H1 (cell line): ENCODE measurements at regions not wholly inside any gene's neighbourhood (a gene's known extent, or its start where the extent isn't known, plus 50 kb on each side); places are given as distances from the start of the nearest gene placed in this dataset.

Experiments
- CTCF ChIA-PET: fragments of 300-600 bp; sonication (Branson Sonifier 250); formaldehyde crosslinking; loops from one replicate; lab custom pipeline; 2021; ENCODE audit not compliant: partially characterized antibody; lab: Charles Lee
- POLR2A ChIA-PET: fragments of 300-600 bp; sonication (Branson Sonifier 250); formaldehyde crosslinking; loops from one replicate; lab custom pipeline; 2021; ENCODE audit warnings: inconsistent platforms; ENCODE audit not compliant: partially characterized antibody; lab: Charles Lee
- DNase-seq, 2 experiments: peaks; one replicate each; pipeline versions ENCODE4 v3.0.0 to v3.0.0-alpha.2; 2010 to 2022; ENCODE audit warnings: low spot score in 2 of 2, low read depth in 1 of 2, mixed read lengths in 1 of 2
- FAIRE-seq: peaks from 2 replicates; lab custom pipeline; 2011; peaks lifted over from hg19 to GRCh38; lab: Jason Lieb, UNC
- H2AFZ ChIP-seq: 2 replicates; pipeline ENCODE4 v1.8.1; 2012; ENCODE audit warnings: low read length, inconsistent platforms
- H2AK5ac ChIP-seq: 2 replicates; pipeline ENCODE4 v1.6.1; 2013; ENCODE audit warnings: low read depth, low read length
- H2BK120ac ChIP-seq: replicated peaks from 2 replicates; pipeline ENCODE3; 2013; ENCODE audit warnings: low read depth, low read length, inconsistent platforms
- H2BK12ac ChIP-seq: 2 replicates; pipeline ENCODE4 v1.6.1; 2013; ENCODE audit warnings: low read depth, low read length
- H2BK15ac ChIP-seq: 2 replicates; pipeline ENCODE4 v1.6.1; 2013; ENCODE audit warnings: low read length
- H2BK20ac ChIP-seq: 2 replicates; pipeline ENCODE4 v1.6.1; 2013; ENCODE audit warnings: low read length
- H2BK5ac ChIP-seq: 2 replicates; pipeline ENCODE4 v1.6.1; 2013; ENCODE audit warnings: low read depth, low read length
- H3K14ac ChIP-seq: 2 replicates; pipeline ENCODE4 v1.6.1; 2013; ENCODE audit warnings: inconsistent platforms; ENCODE audit not compliant: insufficient read length
- H3K18ac ChIP-seq: 2 replicates; pipeline ENCODE4 v1.6.1; 2013; ENCODE audit warnings: low read length; ENCODE audit errors: extremely low read depth
- H3K23ac ChIP-seq: 2 replicates; pipeline ENCODE4 v1.6.1; 2013; ENCODE audit warnings: inconsistent platforms; ENCODE audit not compliant: insufficient read length
- H3K23me2 ChIP-seq: 2 replicates; pipeline ENCODE4 v1.6.1; 2013; ENCODE audit warnings: low read depth, low read length
- H3K27ac ChIP-seq: 2 replicates; pipeline ENCODE4 v1.6.1; 2011; ENCODE audit warnings: low read depth, low read length, inconsistent platforms
- H3K27me3 ChIP-seq, 4 experiments: replicated peaks in 1 of 4; 1 replicate in 1 of 4; 2 replicates in 3 of 4; pipeline versions ENCODE4 v1.6.1 to v1.8.1; 2011 to 2013; ENCODE audit warnings: low read length in 3 of 4, mild to moderate bottlenecking in 3 of 4, inconsistent platforms in 2 of 4, mixed read lengths in 2 of 4, moderate library complexity in 1 of 4; ENCODE audit not compliant: control insufficient read depth in 3 of 4, insufficient read depth in 3 of 4; ENCODE audit errors: extremely low read depth in 1 of 4
- H3K36me3 ChIP-seq, 4 experiments: 2 replicates each; pipeline versions ENCODE4 v1.6.1 to v1.8.1; 2011 to 2013; ENCODE audit warnings: mild to moderate bottlenecking in 4 of 4, low read length in 3 of 4, moderate library complexity in 2 of 4, control low read depth in 1 of 4, inconsistent platforms in 1 of 4; ENCODE audit not compliant: insufficient read depth in 4 of 4, control insufficient read depth in 2 of 4
- H3K4ac ChIP-seq: replicated peaks from 2 replicates; pipeline ENCODE3; 2013; ENCODE audit warnings: low read length, low read depth, mixed read lengths, inconsistent platforms; ENCODE audit not compliant: insufficient read length
- H3K4me1 ChIP-seq, 4 experiments: replicated peaks in 1 of 4; 1 replicate in 1 of 4; 2 replicates in 3 of 4; pipeline versions ENCODE4 v1.6.1 to v1.8.1; 2011 to 2013; ENCODE audit warnings: low read length in 3 of 4, inconsistent platforms in 2 of 4, mixed read lengths in 1 of 4; ENCODE audit not compliant: insufficient read depth in 4 of 4, control insufficient read depth in 3 of 4
- H3K4me2 ChIP-seq, 2 experiments: 2 replicates each; pipeline versions ENCODE4 v1.6.1 to v1.8.1; 2011 to 2013; ENCODE audit warnings: low read depth in 2 of 2, low read length in 2 of 2, control low read depth in 1 of 2, inconsistent platforms in 1 of 2, mild to moderate bottlenecking in 1 of 2; ENCODE audit not compliant: insufficient read depth in 1 of 2
- H3K4me3 ChIP-seq, 4 experiments: fragments of 200-600, 300-600 bp in 1 of 4; sonication (generic), shearing (Covaris generic), sonication (Bioruptor Twin) in 1 of 4; 2 replicates each; pipeline versions ENCODE4 v1.5.1 to v1.8.1; 2011 to 2016; ENCODE audit warnings: low read length in 4 of 4, low read depth in 3 of 4, control low read depth in 2 of 4, inconsistent platforms in 2 of 4, mild to moderate bottlenecking in 2 of 4, mixed read lengths in 1 of 4, moderate library complexity in 1 of 4; ENCODE audit not compliant: insufficient read depth in 2 of 4; ENCODE audit errors: extremely low read depth in 1 of 4
- H3K56ac ChIP-seq: replicated peaks from 2 replicates; pipeline ENCODE3; 2013; ENCODE audit warnings: low read depth, mild to moderate bottlenecking, mixed read lengths, low read length, inconsistent platforms; ENCODE audit not compliant: insufficient read length
- H3K79me1 ChIP-seq: 2 replicates; pipeline ENCODE4 v1.6.1; 2013; ENCODE audit warnings: low read depth, low read length, control low read depth
- H3K79me2 ChIP-seq, 2 experiments: 2 replicates each; pipeline versions ENCODE4 v1.6.1 to v1.8.1; 2012 to 2013; ENCODE audit warnings: low read length in 2 of 2, mild to moderate bottlenecking in 2 of 2, inconsistent platforms in 1 of 2; ENCODE audit not compliant: insufficient read depth in 2 of 2, control insufficient read depth in 1 of 2
- H3K9ac ChIP-seq, 4 experiments: replicated peaks in 1 of 4; 1 replicate in 1 of 4; 2 replicates in 3 of 4; pipeline versions ENCODE4 v1.6.1 to v1.8.1; 2011 to 2013; ENCODE audit warnings: low read depth in 3 of 4, low read length in 3 of 4, control low read depth in 2 of 4, mild to moderate bottlenecking in 2 of 4, moderate library complexity in 2 of 4, inconsistent platforms in 1 of 4; ENCODE audit errors: extremely low read depth in 1 of 4
- H3K9me3 ChIP-seq, 2 experiments: 2 replicates each; pipeline versions ENCODE4 v1.6.1 to v1.8.1; 2012 to 2013; ENCODE audit warnings: mild to moderate bottlenecking in 2 of 2, moderate library complexity in 2 of 2, control low read depth in 1 of 2, inconsistent platforms in 1 of 2, low read depth in 1 of 2, low read length in 1 of 2, mixed read lengths in 1 of 2; ENCODE audit not compliant: insufficient read depth in 2 of 2
- H4K20me1 ChIP-seq, 2 experiments: replicated peaks in 1 of 2; 2 replicates each; pipeline versions ENCODE3 to v1.8.1; 2011 to 2013; ENCODE audit warnings: inconsistent platforms in 2 of 2, low read length in 2 of 2, mild to moderate bottlenecking in 1 of 2; ENCODE audit not compliant: insufficient read depth in 2 of 2, control insufficient read depth in 1 of 2
- H4K5ac ChIP-seq: 2 replicates; pipeline ENCODE4 v1.6.1; 2013; ENCODE audit warnings: low read length, low read depth, mixed read lengths, inconsistent platforms; ENCODE audit not compliant: insufficient read length
- H4K8ac ChIP-seq: 2 replicates; pipeline ENCODE4 v1.8.0; 2013; ENCODE audit warnings: mild to moderate bottlenecking, moderate library complexity, low read length, inconsistent platforms; ENCODE audit not compliant: insufficient read depth; ENCODE audit errors: extremely low read depth
- H4K91ac ChIP-seq: replicated peaks from 2 replicates; pipeline ENCODE3; 2013; ENCODE audit warnings: low read length, mixed read lengths, inconsistent platforms; ENCODE audit not compliant: insufficient read length
- KDM1A ChIP-seq: fragments of 200-600, 300-600 bp; sonication (generic); IDR thresholded peaks from 2 replicates; pipeline ENCODE4 v1.7.1; 2016; ENCODE audit warnings: mild to moderate bottlenecking, low read length, borderline replicate concordance
- POLR2A ChIP-seq, 2 experiments: IDR thresholded peaks; 1 replicate in 1 of 2; 2 replicates in 1 of 2; pipeline ENCODE4 v1.6.1; 2011; ENCODE audit warnings: low read depth in 2 of 2, low read length in 2 of 2, mild to moderate bottlenecking in 2 of 2; ENCODE audit errors: control extremely low read depth in 1 of 2
- SP2 ChIP-seq: IDR thresholded peaks from 2 replicates; pipeline ENCODE4 v1.6.1; 2012; ENCODE audit warnings: mild to moderate bottlenecking, low read length, inconsistent platforms

GRCh38 chr12:107973950-107974349 is 155.1 kb upstream of the WSCD2 start:
- H2BK120ac ChIP-seq = no peak overlapping the region
- H2BK15ac ChIP-seq = no peak overlapping the region
- FAIRE-seq (no peak), DNase-seq (no peak)
- CTCF ChIA-PET = interaction anchor here (0.7 kb wide), 1 partner anchor 55 kb away, joined by 3 read pairs; no protein-coding TSS in a partner anchor
- POLR2A ChIA-PET = no interaction called here
- H3K23me2 ChIP-seq = no peaks in the 10 kb centered on the region
- H3K27ac ChIP-seq = no peak overlapping the region
- H4K91ac ChIP-seq = no peak overlapping the region
- no peak overlapping the region for H2BK5ac ChIP-seq
- no peak overlapping the region for H3K4ac ChIP-seq
- no peaks in the 10 kb centered on the region for H3K36me3 ChIP-seq
- peaks cover 0 to 1% (median 0%) of the 10 kb centered on the region in 4 experiments; a peak in 1 of 7 replicates for H3K27me3 ChIP-seq
- H4K8ac ChIP-seq = no peak overlapping the region
- peaks cover 0 to 6% of the 10 kb centered on the region in 2 experiments; a peak in 2 of 4 replicates for H3K9me3 ChIP-seq
- no peak overlapping the region for H2AFZ ChIP-seq
- H3K79me1 ChIP-seq = no peaks in the 10 kb centered on the region
- H2AK5ac ChIP-seq = no peak overlapping the region
- H3K4me1 ChIP-seq = no peaks in the 10 kb centered on the region
- no peaks in the 10 kb centered on the region for H4K20me1 ChIP-seq
- H3K23ac ChIP-seq = no peak overlapping the region
- no peaks in the 10 kb centered on the region for H3K79me2 ChIP-seq
- H2BK12ac ChIP-seq = no peak overlapping the region
- H4K5ac ChIP-seq = no peak overlapping the region
- no peak overlapping the region for H3K4me3 ChIP-seq
- TF ChIP-seq KDM1A (0 out of 2 replicates have a peak, but pooled peaks have one; percentile 19), POLR2A (IDR thresholded peaks at IDR 0.05; ENCODE audit: control extremely low read depth in 1 of 2, low read depth in 2 of 2, low read length in 2 of 2) (no peak), SP2 (no peak)
- H2BK20ac ChIP-seq = no peak overlapping the region
- no peak overlapping the region for H3K56ac ChIP-seq
- no peak overlapping the region for H3K4me2 ChIP-seq
- no peak overlapping the region for H3K18ac ChIP-seq
- no peak overlapping the region for H3K14ac ChIP-seq
- no peak overlapping the region for H3K9ac ChIP-seq
